ENCODE measurements at regions not wholly inside any gene's neighbourhood (a gene's known extent, or its start where the extent isn't known, plus 50 kb on each side); places are given as distances from the start of the nearest gene placed in this dataset.

GRCh38 chr7:57375783-57376182, 74.2 kb upstream of the ZNF716 start:
- H3K4me3 Mint-ChIP-seq (ENCODE audit: unreplicated experiment), result no peak overlapping the region
- H3K27ac Mint-ChIP-seq (ENCODE audit: unreplicated experiment), result no peak overlapping the region
- peaks cover 23% of the 10 kb centered on the region for H3K36me3 Mint-ChIP-seq (ENCODE audit: unreplicated experiment)
- TF ChIP-seq CTCF (IDR thresholded peaks at IDR 0.05; ENCODE audit: partially characterized antibody, unreplicated experiment), result no peak
- no peak for DNase-seq
- peaks cover 6% of the 10 kb centered on the region for H3K27me3 Mint-ChIP-seq (ENCODE audit: unreplicated experiment)
- H3K4me1 Mint-ChIP-seq (ENCODE audit: low read depth, unreplicated experiment), result no peaks in the 10 kb centered on the region
- peaks cover 20% of the 10 kb centered on the region for H3K9me3 Mint-ChIP-seq (ENCODE audit: unreplicated experiment)

DNA sequence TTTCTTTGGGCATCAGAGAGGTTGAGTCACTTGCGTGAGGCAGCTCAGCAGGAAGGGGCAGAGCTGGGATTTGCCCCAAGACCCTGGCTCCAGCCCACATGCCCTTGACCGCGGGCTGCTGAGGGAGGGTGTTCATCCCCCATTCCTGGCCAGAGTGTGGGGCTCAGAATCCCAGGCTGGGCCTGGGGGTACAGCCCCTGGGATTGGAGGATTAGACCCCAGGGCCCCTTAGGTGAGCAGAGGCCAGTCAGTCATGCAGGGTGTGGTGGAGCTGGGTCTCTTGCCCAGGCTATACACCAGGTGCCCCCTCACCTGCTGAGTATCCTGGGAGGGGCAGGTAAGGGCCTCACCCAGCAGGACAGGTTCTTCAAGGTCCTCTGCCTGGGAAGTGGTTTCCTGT, 68.4 kb upstream of the ZNF716 start:
- no peak for DNase-seq
- no peak overlapping the region for H3K27ac Mint-ChIP-seq (ENCODE audit: unreplicated experiment)
- H3K4me1 Mint-ChIP-seq (ENCODE audit: low read depth, unreplicated experiment), result no peaks in the 10 kb centered on the region
- H3K9me3 Mint-ChIP-seq (ENCODE audit: unreplicated experiment), result peaks cover 29% of the 10 kb centered on the region
- peaks cover 27% of the 10 kb centered on the region for H3K36me3 Mint-ChIP-seq (ENCODE audit: unreplicated experiment)
- H3K4me3 Mint-ChIP-seq (ENCODE audit: unreplicated experiment), result no peak overlapping the region
- peaks cover 13% of the 10 kb centered on the region for H3K27me3 Mint-ChIP-seq (ENCODE audit: unreplicated experiment)
- no peak for TF ChIP-seq CTCF (IDR thresholded peaks at IDR 0.05; ENCODE audit: partially characterized antibody, unreplicated experiment)

DNA sequence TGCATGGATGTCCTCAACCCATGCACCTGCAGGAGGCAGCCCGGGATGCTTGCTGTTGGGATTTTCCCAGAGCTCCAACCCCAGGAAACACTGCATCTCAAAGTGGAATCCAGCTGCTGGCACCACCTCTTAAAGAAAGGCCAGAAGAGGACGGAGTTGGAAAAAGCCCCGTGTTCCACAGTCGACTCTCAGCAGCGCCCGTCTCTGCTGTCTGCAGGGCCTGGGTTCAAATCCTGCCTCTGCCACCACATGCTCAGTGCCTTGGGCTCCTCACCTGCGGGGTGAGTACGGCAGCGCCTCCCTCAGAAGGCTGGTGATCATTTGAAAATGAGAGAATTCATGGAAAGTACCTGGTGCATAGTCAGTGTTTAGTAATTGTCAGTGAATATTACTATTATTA, 65.6 kb upstream of the ZNF716 start:
- no peak for DNase-seq
- Mint-ChIP-seq H3K36me3 (ENCODE audit: unreplicated experiment) (peaks cover 25% of the 10 kb centered on the region), H3K4me3 (ENCODE audit: unreplicated experiment) (no peak overlapping the region), H3K4me1 (ENCODE audit: low read depth, unreplicated experiment) (no peaks in the 10 kb centered on the region), H3K9me3 (ENCODE audit: unreplicated experiment) (peaks cover 38% of the 10 kb centered on the region), H3K27me3 (ENCODE audit: unreplicated experiment) (peaks cover 15% of the 10 kb centered on the region), H3K27ac (ENCODE audit: unreplicated experiment) (no peak overlapping the region)
- no peak for TF ChIP-seq CTCF (IDR thresholded peaks at IDR 0.05; ENCODE audit: partially characterized antibody, unreplicated experiment)

DNA sequence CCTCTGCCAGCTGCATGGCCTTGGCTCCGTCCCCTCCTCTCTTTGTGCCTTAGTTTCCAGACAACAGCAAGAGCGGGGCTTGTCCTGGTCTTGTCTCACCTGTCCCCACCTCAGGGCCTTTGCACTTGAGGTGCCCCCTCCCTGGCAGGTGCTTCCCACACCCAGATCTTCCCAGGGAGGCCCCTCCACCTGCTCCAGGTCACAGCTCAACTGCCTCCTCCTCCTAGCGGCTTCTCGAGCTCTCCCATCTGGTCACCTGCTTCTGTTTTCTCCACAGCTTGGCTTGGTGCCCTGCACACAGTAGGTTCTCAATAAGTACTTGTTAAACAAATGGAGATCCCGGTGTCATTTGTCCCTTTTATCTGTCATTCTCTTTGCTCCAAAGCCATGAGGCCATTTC, 64.3 kb upstream of the ZNF716 start:
- no peak for TF ChIP-seq CTCF (IDR thresholded peaks at IDR 0.05; ENCODE audit: partially characterized antibody, unreplicated experiment)
- H3K4me3 Mint-ChIP-seq (ENCODE audit: unreplicated experiment), result no peak overlapping the region
- peaks cover 26% of the 10 kb centered on the region for H3K36me3 Mint-ChIP-seq (ENCODE audit: unreplicated experiment)
- peaks cover 19% of the 10 kb centered on the region for H3K27me3 Mint-ChIP-seq (ENCODE audit: unreplicated experiment)
- no peaks in the 10 kb centered on the region for H3K4me1 Mint-ChIP-seq (ENCODE audit: low read depth, unreplicated experiment)
- peaks cover 35% of the 10 kb centered on the region for H3K9me3 Mint-ChIP-seq (ENCODE audit: unreplicated experiment)
- no peak overlapping the region for H3K27ac Mint-ChIP-seq (ENCODE audit: unreplicated experiment)
- no peak for DNase-seq

DNA sequence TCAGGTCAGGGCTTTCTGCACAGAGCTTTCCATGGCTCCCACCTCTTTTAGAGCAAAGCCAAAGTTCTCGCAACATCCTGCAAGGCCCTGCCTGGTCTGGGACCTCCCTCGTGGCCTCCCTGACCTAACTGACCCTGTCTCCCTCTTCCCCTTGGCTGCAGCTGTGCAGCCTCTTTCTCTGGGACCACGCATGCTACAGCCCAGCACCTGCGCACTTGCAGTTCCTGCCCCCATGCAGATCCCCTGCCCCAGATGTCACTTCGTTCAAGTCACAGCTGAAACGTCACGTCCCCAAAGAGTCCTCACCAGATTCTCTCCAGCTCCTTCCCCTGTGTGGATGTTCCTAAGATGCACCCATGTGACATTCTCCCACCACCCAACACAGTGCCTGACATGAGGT, 61.2 kb upstream of the ZNF716 start:
- H3K27ac Mint-ChIP-seq (ENCODE audit: unreplicated experiment), result no peak overlapping the region
- no peak for TF ChIP-seq CTCF (IDR thresholded peaks at IDR 0.05; ENCODE audit: partially characterized antibody, unreplicated experiment)
- H3K4me3 Mint-ChIP-seq (ENCODE audit: unreplicated experiment), result no peak overlapping the region
- peaks cover 29% of the 10 kb centered on the region for H3K9me3 Mint-ChIP-seq (ENCODE audit: unreplicated experiment)
- no peaks in the 10 kb centered on the region for H3K4me1 Mint-ChIP-seq (ENCODE audit: low read depth, unreplicated experiment)
- H3K27me3 Mint-ChIP-seq (ENCODE audit: unreplicated experiment), result peaks cover 13% of the 10 kb centered on the region
- no peak for DNase-seq
- peaks cover 14% of the 10 kb centered on the region for H3K36me3 Mint-ChIP-seq (ENCODE audit: unreplicated experiment)

All from glutamatergic neuron (in vitro differentiated cells).